NT2/D1 (cell line): ENCODE measurements at regions not wholly inside any gene's neighbourhood (a gene's known extent, or its start where the extent isn't known, plus 50 kb on each side); places are given as distances from the start of the nearest gene placed in this dataset.

Experiments
- YY1 ChIP-seq: IDR thresholded peaks from 2 replicates; pipeline ENCODE4 v1.6.1; 2011; ENCODE audit not compliant: insufficient read length, insufficient read depth
- ZNF274 ChIP-seq: IDR thresholded peaks from 2 replicates; pipeline ENCODE4 v1.6.1; 2011; ENCODE audit warnings: mild to moderate bottlenecking, low read depth, low read length

DNA sequence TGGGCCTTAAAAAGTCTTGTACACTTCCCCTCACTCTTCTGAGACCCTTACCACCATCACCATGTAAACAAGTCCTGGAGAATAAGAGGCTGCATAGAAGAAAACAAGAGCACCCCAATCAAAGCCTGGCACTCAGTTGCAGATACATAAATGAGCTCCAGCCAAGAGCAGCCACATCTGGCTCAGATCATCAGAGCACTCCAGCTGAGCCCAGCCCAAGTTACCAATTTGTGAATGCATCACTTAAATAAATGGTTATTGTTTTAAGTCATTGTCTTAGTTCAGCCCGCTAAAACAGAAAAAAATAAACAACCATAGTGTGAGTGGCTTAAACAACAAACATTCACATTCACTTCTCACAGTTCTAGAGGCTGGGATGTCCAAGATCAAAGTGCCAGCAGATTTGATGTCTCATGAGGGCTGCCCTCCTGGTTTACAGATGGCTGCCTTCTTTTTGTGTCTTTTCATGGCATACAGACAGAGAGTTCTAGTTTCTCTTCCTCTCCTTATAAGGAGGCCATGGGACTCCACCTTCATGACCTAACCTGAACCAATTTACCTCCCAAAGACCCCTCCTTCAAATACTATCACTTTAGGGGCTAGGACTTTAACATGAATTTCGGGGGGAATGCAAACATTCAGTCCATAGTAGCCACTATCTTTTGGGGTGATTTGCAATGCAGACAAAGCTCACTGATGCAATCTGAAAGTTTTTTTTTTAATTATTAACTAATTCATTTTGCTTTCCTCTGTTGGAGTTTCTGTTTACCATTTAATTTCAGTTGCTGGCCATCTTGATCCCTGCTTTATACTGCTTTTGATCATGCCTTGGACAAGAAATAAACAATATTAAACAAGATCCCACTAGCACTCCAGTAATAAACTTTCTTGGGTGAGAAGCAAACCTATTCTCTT, 187.5 kb upstream of the ACVR2A start:
- TF ChIP-seq ZNF274 (no peak), YY1 (no peak)
